ENCODE measurements at regions not wholly inside any gene's neighbourhood (a gene's known extent, or its start where the extent isn't known, plus 50 kb on each side); places are given as distances from the start of the nearest gene placed in this dataset.

DNA sequence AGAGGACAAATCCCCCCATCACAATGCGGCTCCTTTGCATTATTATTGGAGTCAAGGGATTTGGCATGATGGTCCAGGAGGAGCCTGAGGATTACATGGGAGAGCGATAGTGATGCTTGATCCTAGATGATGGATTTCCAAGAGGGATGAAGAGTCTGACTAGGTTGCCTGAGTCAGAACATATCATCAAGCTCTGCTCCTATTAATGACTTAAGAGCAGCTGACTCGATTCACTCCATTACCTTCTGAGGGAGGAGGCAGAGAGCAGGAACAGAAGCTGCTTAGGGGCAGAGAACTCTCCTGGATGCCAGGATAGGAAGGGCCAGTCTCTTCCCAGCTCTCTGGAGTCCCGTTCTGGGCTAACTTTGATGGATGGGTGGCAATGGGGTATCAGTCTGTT, 54.0 kb upstream of the CISTR start:
- H3K27me3 ChIP-seq = peaks cover 31% of the 10 kb centered on the region
- no peaks in the 10 kb centered on the region for H3K79me2 ChIP-seq
- DNase-seq (ENCODE audit: low spot score) = no peak
- H3K27ac ChIP-seq = no peak overlapping the region
- H3K9me2 ChIP-seq (replicated peaks; ENCODE audit: insufficient read depth) = no peaks in the 10 kb centered on the region
- no peaks in the 10 kb centered on the region for H3K4me1 ChIP-seq (ENCODE audit: insufficient read depth)
- no peak overlapping the region for H2AFZ ChIP-seq
- H3K4me2 ChIP-seq = no peak overlapping the region
- H3K4me3 ChIP-seq = no peak overlapping the region
- H4K20me1 ChIP-seq (ENCODE audit: insufficient read depth, poor library complexity, severe bottlenecking) = no peaks in the 10 kb centered on the region
- no peak for TF ChIP-seq EZH2phosphoT487 (IDR thresholded peaks at IDR 0.05; ENCODE audit: low read depth, severe bottlenecking, unreplicated experiment)
- H3K9me3 ChIP-seq (ENCODE audit: low read depth) = no peaks in the 10 kb centered on the region
- no peaks in the 10 kb centered on the region for H3K36me3 ChIP-seq (replicated peaks; ENCODE audit: insufficient read depth, low read depth)
- 84% methylated on average over 4 of the region's 4 CpGs for WGBS (ENCODE audit: low lambda C conversion rate, missing lambda C conversion rate)

DNA sequence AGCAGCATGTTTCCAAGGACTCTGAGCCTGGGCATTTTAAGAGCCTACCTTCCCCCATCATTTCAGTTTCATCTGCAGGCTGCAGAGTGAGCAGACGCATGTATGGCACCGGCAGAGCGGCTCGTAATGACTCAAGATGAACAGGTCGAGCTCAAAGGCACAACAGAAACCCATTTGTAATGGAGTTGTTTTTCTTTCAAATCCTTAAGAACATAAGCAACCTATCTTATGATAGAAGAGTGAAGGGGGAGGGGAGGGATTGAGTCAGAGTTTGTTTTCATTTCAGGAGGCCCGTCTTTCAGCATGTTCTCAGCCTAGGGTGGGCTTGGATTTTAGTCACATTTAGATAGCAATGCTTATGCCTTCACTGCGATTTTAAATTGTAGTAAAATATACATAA, 54.9 kb upstream of the CISTR start:
- Histone ChIP-seq H3K4me1 (ENCODE audit: insufficient read depth) (no peaks in the 10 kb centered on the region), H3K27ac (no peak overlapping the region), H3K4me3 (no peak overlapping the region), H3K27me3 (peaks cover 31% of the 10 kb centered on the region), H3K79me2 (no peaks in the 10 kb centered on the region), H3K4me2 (no peak overlapping the region), H2AFZ (no peak overlapping the region), H3K36me3 (replicated peaks; ENCODE audit: insufficient read depth, low read depth) (no peaks in the 10 kb centered on the region), H4K20me1 (ENCODE audit: insufficient read depth, poor library complexity, severe bottlenecking) (no peaks in the 10 kb centered on the region), H3K9me3 (ENCODE audit: low read depth) (no peaks in the 10 kb centered on the region), H3K9me2 (replicated peaks; ENCODE audit: insufficient read depth) (no peaks in the 10 kb centered on the region)
- TF ChIP-seq, protein P1, sequence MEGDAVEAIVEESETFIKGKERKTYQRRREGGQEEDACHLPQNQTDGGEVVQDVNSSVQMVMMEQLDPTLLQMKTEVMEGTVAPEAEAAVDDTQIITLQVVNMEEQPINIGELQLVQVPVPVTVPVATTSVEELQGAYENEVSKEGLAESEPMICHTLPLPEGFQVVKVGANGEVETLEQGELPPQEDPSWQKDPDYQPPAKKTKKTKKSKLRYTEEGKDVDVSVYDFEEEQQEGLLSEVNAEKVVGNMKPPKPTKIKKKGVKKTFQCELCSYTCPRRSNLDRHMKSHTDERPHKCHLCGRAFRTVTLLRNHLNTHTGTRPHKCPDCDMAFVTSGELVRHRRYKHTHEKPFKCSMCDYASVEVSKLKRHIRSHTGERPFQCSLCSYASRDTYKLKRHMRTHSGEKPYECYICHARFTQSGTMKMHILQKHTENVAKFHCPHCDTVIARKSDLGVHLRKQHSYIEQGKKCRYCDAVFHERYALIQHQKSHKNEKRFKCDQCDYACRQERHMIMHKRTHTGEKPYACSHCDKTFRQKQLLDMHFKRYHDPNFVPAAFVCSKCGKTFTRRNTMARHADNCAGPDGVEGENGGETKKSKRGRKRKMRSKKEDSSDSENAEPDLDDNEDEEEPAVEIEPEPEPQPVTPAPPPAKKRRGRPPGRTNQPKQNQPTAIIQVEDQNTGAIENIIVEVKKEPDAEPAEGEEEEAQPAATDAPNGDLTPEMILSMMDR (IDR thresholded peaks at IDR 0.05; ENCODE audit: poor library complexity) = no peak
- TF ChIP-seq EZH2phosphoT487 (IDR thresholded peaks at IDR 0.05; ENCODE audit: low read depth, severe bottlenecking, unreplicated experiment) (no peak), EZH2 (IDR thresholded peaks at IDR 0.05; ENCODE audit: borderline replicate concordance) (no peak)
- peak; percentile 38 for DNase-seq (ENCODE audit: low spot score)
- WGBS (ENCODE audit: low lambda C conversion rate, missing lambda C conversion rate) = 47% methylated on average over 7 of the region's 7 CpGs

DNA sequence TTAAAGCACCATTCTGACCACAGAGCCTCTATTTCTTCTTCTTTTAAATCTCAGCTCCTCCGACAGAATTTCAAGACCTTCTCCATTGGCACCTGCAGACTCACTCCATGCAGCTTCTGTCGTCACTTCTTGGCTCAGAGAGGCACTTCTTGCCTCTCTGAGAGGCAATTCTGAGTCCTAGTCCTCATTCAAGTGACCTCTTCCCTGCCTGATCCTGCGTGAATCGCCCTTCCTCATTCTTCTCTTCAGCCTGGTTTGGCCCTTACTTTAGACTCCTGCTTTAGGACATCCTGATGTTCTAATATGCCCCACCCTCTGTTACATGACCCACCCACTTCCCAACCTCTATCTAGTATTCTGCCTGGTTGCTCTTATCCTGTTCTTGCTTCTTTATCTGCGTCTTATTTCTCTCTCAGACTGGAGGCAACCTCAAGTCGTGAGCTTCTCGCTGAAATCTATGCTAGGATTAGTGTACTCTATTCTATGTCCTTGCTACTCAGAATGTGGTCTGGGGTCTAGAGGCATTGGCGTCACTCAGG, 55.6 kb upstream of the CISTR start:
- H3K27ac ChIP-seq = no peak overlapping the region
- WGBS (ENCODE audit: low lambda C conversion rate, missing lambda C conversion rate) = 78% methylated on average over 8 of the region's 8 CpGs
- TF ChIP-seq, protein P1 (IDR thresholded peaks at IDR 0.05; ENCODE audit: poor library complexity) = no peak
- TF ChIP-seq EZH2 (IDR thresholded peaks at IDR 0.05; ENCODE audit: borderline replicate concordance) = no peak
- TF ChIP-seq EZH2phosphoT487 (IDR thresholded peaks at IDR 0.05; ENCODE audit: low read depth, severe bottlenecking, unreplicated experiment) = no peak

DNA sequence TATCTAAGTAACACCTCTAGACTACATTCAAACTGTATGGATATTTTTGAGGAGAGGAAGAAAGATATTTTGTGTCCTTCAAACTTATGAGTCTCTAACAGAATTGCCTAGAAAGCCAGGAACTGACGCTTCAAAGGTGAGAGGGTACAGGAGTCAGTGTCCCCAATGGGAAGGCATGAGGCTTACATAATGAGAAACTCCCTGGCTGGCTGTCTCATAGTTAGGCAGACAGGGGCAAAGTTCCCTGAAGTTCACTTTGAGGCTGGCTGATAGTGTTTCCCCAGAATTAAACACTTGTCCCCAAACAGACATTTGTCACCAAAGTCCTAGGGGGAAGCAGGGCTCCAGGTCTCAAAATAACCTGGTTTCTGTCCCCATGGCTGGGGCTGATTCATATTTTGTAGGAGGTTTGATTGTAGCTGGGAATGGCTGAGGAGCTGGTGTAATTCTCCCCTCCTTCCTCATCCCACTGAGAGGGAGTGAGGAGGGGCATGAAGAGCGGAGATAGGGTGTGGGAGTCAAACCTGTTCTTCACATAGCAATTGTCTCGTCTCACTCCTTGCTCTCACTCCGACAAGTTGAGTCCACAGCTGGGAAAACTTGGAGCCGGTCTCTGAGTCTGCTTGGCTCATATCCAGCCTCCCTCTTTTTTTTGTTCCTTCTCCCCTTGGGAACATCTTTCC, 56.4 kb upstream of the CISTR start:
- Histone ChIP-seq H3K4me2 (no peak overlapping the region), H3K27ac (no peak overlapping the region), H3K27me3 (peaks cover 32% of the 10 kb centered on the region), H3K9me3 (ENCODE audit: low read depth) (no peaks in the 10 kb centered on the region), H3K79me2 (no peaks in the 10 kb centered on the region), H4K20me1 (ENCODE audit: insufficient read depth, poor library complexity, severe bottlenecking) (no peaks in the 10 kb centered on the region), H3K9me2 (replicated peaks; ENCODE audit: insufficient read depth) (no peaks in the 10 kb centered on the region), H3K4me1 (ENCODE audit: insufficient read depth) (no peaks in the 10 kb centered on the region), H3K36me3 (replicated peaks; ENCODE audit: insufficient read depth, low read depth) (no peaks in the 10 kb centered on the region), H3K4me3 (no peak overlapping the region), H2AFZ (no peak overlapping the region)
- peak; percentile 12 for DNase-seq (ENCODE audit: low spot score)
- WGBS (ENCODE audit: low lambda C conversion rate, missing lambda C conversion rate) = 71% methylated on average over 5 of the region's 5 CpGs
- TF ChIP-seq EZH2 (IDR thresholded peaks at IDR 0.05; ENCODE audit: borderline replicate concordance) = no peak
- no peak for TF ChIP-seq EZH2phosphoT487 (IDR thresholded peaks at IDR 0.05; ENCODE audit: low read depth, severe bottlenecking, unreplicated experiment)
- TF ChIP-seq, protein P1 (IDR thresholded peaks at IDR 0.05; ENCODE audit: poor library complexity) = no peak

More for the DNA sequence above, 55.6 kb upstream of the CISTR start:
- H3K36me3 ChIP-seq (replicated peaks; ENCODE audit: insufficient read depth, low read depth) = no peaks in the 10 kb centered on the region
- peaks cover 26% of the 10 kb centered on the region for H3K27me3 ChIP-seq
- H3K9me3 ChIP-seq (ENCODE audit: low read depth) = no peaks in the 10 kb centered on the region
- no peak overlapping the region for H3K4me2 ChIP-seq
- H2AFZ ChIP-seq = no peak overlapping the region
- no peaks in the 10 kb centered on the region for H4K20me1 ChIP-seq (ENCODE audit: insufficient read depth, poor library complexity, severe bottlenecking)
- H3K79me2 ChIP-seq = no peaks in the 10 kb centered on the region
- H3K4me1 ChIP-seq (ENCODE audit: insufficient read depth) = no peaks in the 10 kb centered on the region
- DNase-seq (ENCODE audit: low spot score) = no peak
- no peaks in the 10 kb centered on the region for H3K9me2 ChIP-seq (replicated peaks; ENCODE audit: insufficient read depth)
- H3K4me3 ChIP-seq = no peak overlapping the region
